ENCODE measurements at regions not wholly inside any gene's neighbourhood (a gene's known extent, or its start where the extent isn't known, plus 50 kb on each side); places are given as distances from the start of the nearest gene placed in this dataset.

- RAD21 ChIA-PET (ENCODE audit: unreplicated experiment) = no interaction called here
- ATAC-seq = no peak
- WGBS (ENCODE audit: insufficient coverage, insufficient replicate concordance, low lambda C conversion rate, missing lambda C conversion rate) = 35% methylated on average over 6 of the region's 6 CpGs
- POLR2A ChIA-PET = no interaction called here
- no peak overlapping the region for H2AFZ ChIP-seq (ENCODE audit: control insufficient read depth, low read depth, low read length)
- no peak overlapping the region for H3K27ac ChIP-seq (ENCODE audit: control insufficient read depth, insufficient read depth)
- intact Hi-C loops (cut with micrococcal nuclease; ENCODE audit: unreplicated experiment) (no loop called here), in situ Hi-C loops (cut with MboI) (no loop called here)
- SMC1A ChIA-PET (ENCODE audit: uncharacterized antibody, unreplicated experiment) = interaction anchor here (3.4 kb wide), 1 partner anchor 98 kb away, joined by 12 read pairs; no protein-coding TSS in a partner anchor
- H3K79me2 ChIP-seq (ENCODE audit: control insufficient read depth, insufficient read depth, low read length) = no peaks in the 10 kb centered on the region
- no peak for DNase-seq (ENCODE audit: low read depth, low spot score)
- H3K4me2 ChIP-seq (ENCODE audit: control insufficient read depth, insufficient read depth) = no peak overlapping the region
- no peak overlapping the region for H3K4me3 ChIP-seq
- H4K20me1 ChIP-seq (ENCODE audit: control insufficient read depth, insufficient read depth) = no peaks in the 10 kb centered on the region
- no peaks in the 10 kb centered on the region; the same call in 2 of the 3 replicates for H3K9me3 ChIP-seq (replicated peaks; ENCODE audit: control insufficient read depth, insufficient read depth, low read length)
- H3K4me1 ChIP-seq (ENCODE audit: control insufficient read depth, insufficient read depth, low read length) = no peaks in the 10 kb centered on the region
- no peaks in the 10 kb centered on the region for H3K36me3 ChIP-seq (ENCODE audit: control insufficient read depth in 2 of 2, insufficient read depth in 2 of 2, low read length in 1 of 2)
- CTCF ChIA-PET = interaction anchor here (0.8 kb wide), 1 partner anchor 98 kb away, joined by 3 read pairs; no protein-coding TSS in a partner anchor
- H3K9ac ChIP-seq (ENCODE audit: control insufficient read depth, insufficient read depth, low read length) = no peak overlapping the region
- BruUV-seq (replicated peaks) = no TSS peak
- no peak for FAIRE-seq
- TF ChIP-seq ZNF217 (IDR thresholded peaks at IDR 0.05) = no peak
- TF ChIP-seq CHD4 (IDR thresholded peaks at IDR 0.05) = no peak
- no peak for TF ChIP-seq JUND (IDR thresholded peaks at IDR 0.05; ENCODE audit: low read depth, low read length)
- no peak for TF ChIP-seq TARDBP (IDR thresholded peaks at IDR 0.05; ENCODE audit: borderline replicate concordance)
- TF ChIP-seq BACH1 (IDR thresholded peaks at IDR 0.05; ENCODE audit: borderline replicate concordance) = no peak
- TF ChIP-seq KLF5 (IDR thresholded peaks at IDR 0.05; ENCODE audit: partially characterized antibody) = no peak
- no peak for TF ChIP-seq TBL1XR1 (IDR thresholded peaks at IDR 0.05; ENCODE audit: low read depth, low read length)
- no peak for TF ChIP-seq NBN (IDR thresholded peaks at IDR 0.05)
- no peak for TF ChIP-seq SREBF2 (IDR thresholded peaks at IDR 0.05; ENCODE audit: low read length)
- H3K27me3 ChIP-seq (replicated peaks in 1 of 2; ENCODE audit: control insufficient read depth in 2 of 2, insufficient read depth in 2 of 2, low read length in 1 of 2) = peaks cover 0 to 10% of the 10 kb centered on the region in 2 experiments; a peak in 2 of 4 replicates
Measured at GRCh38 chr13:40167327-40167726, 499.1 kb downstream of the FOXO1 start.

- H3K9me3 ChIP-seq (replicated peaks; ENCODE audit: control insufficient read depth, insufficient read depth, low read length) = no peaks in the 10 kb centered on the region; the same call in 2 of the 3 replicates
- CTCF ChIA-PET = no interaction called here
- no TSS peak for BruUV-seq (replicated peaks)
- RAD21 ChIA-PET (ENCODE audit: unreplicated experiment) = no interaction called here
- H3K4me2 ChIP-seq (ENCODE audit: control insufficient read depth, insufficient read depth) = no peak overlapping the region
- H3K36me3 ChIP-seq (ENCODE audit: control insufficient read depth in 2 of 2, insufficient read depth in 2 of 2, low read length in 1 of 2) = no peaks in the 10 kb centered on the region
- H3K27ac ChIP-seq (ENCODE audit: control insufficient read depth, insufficient read depth) = no peak overlapping the region
- H3K79me2 ChIP-seq (ENCODE audit: control insufficient read depth, insufficient read depth, low read length) = no peaks in the 10 kb centered on the region
- FAIRE-seq (no peak), DNase-seq (ENCODE audit: low read depth, low spot score) (no peak), ATAC-seq (no peak)
- SMC1A ChIA-PET (ENCODE audit: uncharacterized antibody, unreplicated experiment) = interaction anchor here (3.4 kb wide), 1 partner anchor 100 kb away, joined by 12 read pairs; no protein-coding TSS in a partner anchor
- H3K27me3 ChIP-seq (replicated peaks in 1 of 2; ENCODE audit: control insufficient read depth in 2 of 2, insufficient read depth in 2 of 2, low read length in 1 of 2) = peaks cover 2 to 10% of the 10 kb centered on the region in 2 experiments; a peak in 3 of 4 replicates
- POLR2A ChIA-PET = no interaction called here
- in situ Hi-C loops (cut with MboI) (no loop called here), intact Hi-C loops (cut with micrococcal nuclease; ENCODE audit: unreplicated experiment) (no loop called here)
- no peaks in the 10 kb centered on the region for H4K20me1 ChIP-seq (ENCODE audit: control insufficient read depth, insufficient read depth)
- H3K4me1 ChIP-seq (ENCODE audit: control insufficient read depth, insufficient read depth, low read length) = no peaks in the 10 kb centered on the region
- H3K4me3 ChIP-seq = no peak overlapping the region
- H2AFZ ChIP-seq (ENCODE audit: control insufficient read depth, low read depth, low read length) = no peak overlapping the region
- 38% methylated on average over 1 of the region's 1 CpG for WGBS (ENCODE audit: insufficient coverage, insufficient replicate concordance, low lambda C conversion rate, missing lambda C conversion rate)
- no peak overlapping the region for H3K9ac ChIP-seq (ENCODE audit: control insufficient read depth, insufficient read depth, low read length)
- TF ChIP-seq KAT2A (conservative IDR thresholded peaks at IDR 0.05; ENCODE audit: control insufficient read depth, low read depth, low read length) = no peak
- no peak for TF ChIP-seq RELA (IDR thresholded peaks at IDR 0.05; ENCODE audit: borderline replicate concordance, partially characterized antibody)
- no peak for TF ChIP-seq SRF (IDR thresholded peaks at IDR 0.05; ENCODE audit: low read depth in 2 of 2, low read length in 2 of 2)
- no peak for TF ChIP-seq YY1 (IDR thresholded peaks at IDR 0.05; ENCODE audit: low read depth, low read length)
- TF ChIP-seq CUX1 (IDR thresholded peaks at IDR 0.05; ENCODE audit: insufficient replicate concordance, low read depth, low read length) = no peak
- no peak for TF ChIP-seq SMAD1 (IDR thresholded peaks at IDR 0.05; ENCODE audit: low read depth, partially characterized antibody)
Measured at GRCh38 chr13:40168425-40169166, 497.8 kb downstream of the FOXO1 start.
